Sigmoid colon (tissue), 4 donors: ENCODE measurements at regions not wholly inside any gene's neighbourhood (a gene's known extent, or its start where the extent isn't known, plus 50 kb on each side); places are given as distances from the start of the nearest gene placed in this dataset.

Experiments
- CTCF ChIP-seq, 4 experiments: fragments of 450-650 bp in 3 of 4; fragments of 200-600 bp in 1 of 4; IDR thresholded peaks; one replicate each; pipeline ENCODE4 v1.5.1; 2016 to 2019; ENCODE audit warnings: antibody characterized with exemption in 4 of 4, mild to moderate bottlenecking in 3 of 4, moderate library complexity in 2 of 4
- POLR2A ChIP-seq, 2 donors: fragments of 450-650 bp; IDR thresholded peaks; one replicate each; pipeline ENCODE4 v1.6.1; 2016; ENCODE audit warnings: antibody characterized with exemption in 2 of 2, mild to moderate bottlenecking in 2 of 2, moderate library complexity in 2 of 2
- POLR2AphosphoS5 ChIP-seq, 4 donors: sonication (generic); formaldehyde crosslinking; IDR thresholded peaks; one replicate each; pipeline ENCODE4 v1.6.1; 2017; ENCODE audit warnings: antibody characterized with exemption in 4 of 4

DNA sequence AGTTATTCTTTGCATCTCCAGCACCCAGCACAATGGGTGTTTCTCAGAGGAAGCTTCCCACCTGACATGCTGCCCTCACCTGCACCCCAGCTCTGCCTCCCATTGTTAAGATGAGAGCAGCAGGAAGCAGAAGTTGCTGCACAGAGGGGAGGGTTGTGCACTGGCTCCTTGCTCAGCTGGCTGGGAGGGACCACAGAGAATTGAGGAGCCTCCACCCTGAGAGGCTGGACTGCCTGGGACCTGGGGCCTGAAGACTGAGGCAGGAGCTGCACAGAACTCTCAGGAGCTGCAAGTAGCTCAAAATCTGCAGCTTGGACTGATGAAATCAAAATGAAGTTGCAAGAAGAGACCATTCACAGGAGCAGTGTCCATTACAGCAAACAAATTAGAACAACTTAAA is 222.3 kb upstream of the LINGO1 start:
- no peak for TF ChIP-seq CTCF (IDR thresholded peaks at IDR 0.05)
- no peak for TF ChIP-seq POLR2A (IDR thresholded peaks at IDR 0.05)
- TF ChIP-seq POLR2AphosphoS5 (IDR thresholded peaks at IDR 0.05), result no peak
